ENCODE measurements at regions not wholly inside any gene's neighbourhood (a gene's known extent, or its start where the extent isn't known, plus 50 kb on each side); places are given as distances from the start of the nearest gene placed in this dataset.

GRCh38 chr9:75242426-75242825 lies 154.1 kb downstream of the OSTF1 start:
- no peak overlapping the region for H3K4me3 ChIP-seq (replicated peaks in 1 of 2; ENCODE audit: low read depth in 1 of 2, low read length in 2 of 2)
- CTCF ChIA-PET = interaction anchor here (1.2 kb wide), 1 partner anchor 41 kb away, joined by 3 read pairs; no protein-coding TSS in a partner anchor
- intact Hi-C loops (cut with micrococcal nuclease) = no loop called here
- POLR2A ChIA-PET = no interaction called here
- no peaks in the 10 kb centered on the region for H3K9me3 ChIP-seq (ENCODE audit: control insufficient read depth in 1 of 2, insufficient read depth in 1 of 2, low read depth in 1 of 2, low read length in 2 of 2)
- H3K9me2 ChIP-seq (ENCODE audit: insufficient read depth) = no peaks in the 10 kb centered on the region
- DNase-seq (ENCODE audit: low read depth, low spot score) = no peak
- ATAC-seq = no peak
- H3K27ac ChIP-seq (ENCODE audit: low read depth, low read length) = no peak overlapping the region
- H3K79me2 ChIP-seq (ENCODE audit: insufficient read depth, low read length) = no peaks in the 10 kb centered on the region
- H3K36me3 ChIP-seq (ENCODE audit: control insufficient read depth in 1 of 2, insufficient read depth in 2 of 2, low read length in 2 of 2) = no peaks in the 10 kb centered on the region
- BruUV-seq (replicated peaks) = no TSS peak
- H3K27me3 ChIP-seq (ENCODE audit: insufficient read depth, low read length) = no peaks in the 10 kb centered on the region
- RAD21 ChIA-PET (ENCODE audit: low non-redundant PET in 1 of 2, low total read pairs in 2 of 2, uncharacterized antibody in 2 of 2, unreplicated experiment in 2 of 2) = no interaction called here
- no peak overlapping the region for H2AFZ ChIP-seq (ENCODE audit: low read depth, low read length, poor library complexity, severe bottlenecking)
- H4K20me1 ChIP-seq (ENCODE audit: insufficient read depth) = no peaks in the 10 kb centered on the region
- no peak overlapping the region for H3K4me2 ChIP-seq (ENCODE audit: low read length)
- no peaks in the 10 kb centered on the region for H3K4me1 ChIP-seq (ENCODE audit: control insufficient read depth in 1 of 2, insufficient read depth in 2 of 2, low read length in 2 of 2)
- no peak overlapping the region for H3K9ac ChIP-seq (ENCODE audit: low read length)
- TF ChIP-seq FOSL1 (IDR thresholded peaks at IDR 0.05; ENCODE audit: low read depth) (no peak), RAD21 (IDR thresholded peaks at IDR 0.05; ENCODE audit: low read depth) (no peak), MAX (IDR thresholded peaks at IDR 0.05) (no peak), EZH2phosphoT487 (IDR thresholded peaks at IDR 0.05; ENCODE audit: borderline replicate concordance) (no peak), POLR2AphosphoS5 (IDR thresholded peaks at IDR 0.05; ENCODE audit: low read depth, low read length) (no peak), ELF1 (IDR thresholded peaks at IDR 0.05; ENCODE audit: borderline replicate concordance, low read depth) (no peak), TCF7L2 (IDR thresholded peaks at IDR 0.05; ENCODE audit: borderline replicate concordance, extremely low read depth, insufficient read depth, insufficient read length) (no peak), SRF (IDR thresholded peaks at IDR 0.05; ENCODE audit: low read depth) (no peak), ZFX (IDR thresholded peaks at IDR 0.05) (no peak), ZBTB33 (IDR thresholded peaks at IDR 0.05; ENCODE audit: extremely low read depth, insufficient replicate concordance, low read length) (no peak), EGR1 (IDR thresholded peaks at IDR 0.05; ENCODE audit: low read depth) (no peak), SIN3A (IDR thresholded peaks at IDR 0.05; ENCODE audit: low read depth) (no peak), POLR2A (IDR thresholded peaks at IDR 0.05; ENCODE audit: borderline replicate concordance, extremely low read depth, insufficient read depth, insufficient read length) (no peak), SP1 (IDR thresholded peaks at IDR 0.05; ENCODE audit: low read depth) (no peak)
